Activated CD8-positive, alpha-beta T cell treated with anti-CD3 and anti-CD28 coated beads for 36 hours (primary cell): ENCODE measurements at regions not wholly inside any gene's neighbourhood (a gene's known extent, or its start where the extent isn't known, plus 50 kb on each side); places are given as distances from the start of the nearest gene placed in this dataset.

ENCODE experiments used
- ATAC-seq: fragments of 200-7000 bp; cut with Tn5 transposase; one replicate; pipeline ENCODE4 v1.10.0; 2021; ENCODE audit warnings: mild to moderate bottlenecking, moderate library complexity
- CTCF ChIA-PET: fragments of 350-600 bp; sonication (Branson Sonifier 250); formaldehyde crosslinking; loops from one replicate; lab custom pipeline; 2021; ENCODE audit warnings: antibody characterized with exemption; lab: Charles Lee
- POLR2A ChIA-PET: fragments of 350-600 bp; sonication (Branson Sonifier 250); formaldehyde crosslinking; loops from one replicate; lab custom pipeline; 2021; ENCODE audit warnings: antibody characterized with exemption; lab: Charles Lee
- DNase-seq: peaks from one replicate; pipeline ENCODE4 v3.0.0-alpha.2; 2020
- H3K27ac Mint-ChIP-seq: one replicate; pipeline ENCODE4 v1.8.0; 2021; ENCODE audit warnings: mild to moderate bottlenecking, mixed read lengths
- H3K27me3 Mint-ChIP-seq: one replicate; pipeline ENCODE4 v1.8.0; 2021; ENCODE audit warnings: mixed read lengths
- H3K36me3 Mint-ChIP-seq: one replicate; pipeline ENCODE4 v1.8.0; 2021; ENCODE audit warnings: low read depth, mixed read lengths
- H3K4me1 Mint-ChIP-seq: one replicate; pipeline ENCODE4 v1.8.0; 2021; ENCODE audit warnings: low read depth, mixed read lengths
- H3K4me3 Mint-ChIP-seq: one replicate; pipeline ENCODE4 v1.8.0; 2021; ENCODE audit warnings: mild to moderate bottlenecking, moderate library complexity, mixed read lengths
- H3K9me3 Mint-ChIP-seq: one replicate; pipeline ENCODE4 v1.8.0; 2021; ENCODE audit warnings: mixed read lengths
- intact Hi-C: fragments of 100-400 bp; cut with micrococcal nuclease; formaldehyde crosslinking; loops from one replicate; pipeline ENCODE4 v1.10.0; 2022
- TF ChIP-seq, protein P1 (sequence below): fragments of 200-600 bp; IDR thresholded peaks from one replicate; pipeline ENCODE4 v1.8.0; 2022; ENCODE audit warnings: antibody characterized with exemption, mild to moderate bottlenecking

DNA sequence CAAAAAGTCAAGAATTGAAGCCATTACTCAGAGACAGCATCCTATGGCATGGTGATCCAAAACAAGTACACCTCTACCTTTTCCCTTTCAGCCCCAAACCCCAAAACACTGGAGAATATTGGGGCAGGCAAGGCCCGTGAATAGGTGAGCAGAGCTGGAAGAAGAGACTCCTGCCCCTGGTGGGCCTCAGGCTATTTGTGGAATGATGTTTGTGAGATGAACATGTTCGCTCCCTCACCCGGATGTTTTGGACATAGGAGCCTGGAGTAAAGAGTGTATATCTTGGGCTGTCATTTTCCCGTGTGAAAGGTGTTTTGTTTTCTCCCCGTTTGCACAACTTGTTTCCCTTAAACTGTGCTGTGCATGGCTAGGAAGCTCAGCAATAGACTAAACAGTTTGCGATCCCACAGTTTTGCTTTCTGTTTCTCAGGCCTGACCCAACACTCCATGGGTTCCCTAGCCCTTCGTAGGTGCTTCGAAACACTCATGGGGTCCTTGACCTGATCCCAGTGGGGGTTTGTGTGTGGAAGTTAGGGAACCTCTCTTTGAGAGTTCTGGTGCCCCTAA lies 136.5 kb upstream of the TNP1 start:
- ATAC-seq = no peak
- no peak for DNase-seq
- H3K27me3 Mint-ChIP-seq = peaks cover 1% of the 10 kb centered on the region
- TF ChIP-seq, protein P1, sequence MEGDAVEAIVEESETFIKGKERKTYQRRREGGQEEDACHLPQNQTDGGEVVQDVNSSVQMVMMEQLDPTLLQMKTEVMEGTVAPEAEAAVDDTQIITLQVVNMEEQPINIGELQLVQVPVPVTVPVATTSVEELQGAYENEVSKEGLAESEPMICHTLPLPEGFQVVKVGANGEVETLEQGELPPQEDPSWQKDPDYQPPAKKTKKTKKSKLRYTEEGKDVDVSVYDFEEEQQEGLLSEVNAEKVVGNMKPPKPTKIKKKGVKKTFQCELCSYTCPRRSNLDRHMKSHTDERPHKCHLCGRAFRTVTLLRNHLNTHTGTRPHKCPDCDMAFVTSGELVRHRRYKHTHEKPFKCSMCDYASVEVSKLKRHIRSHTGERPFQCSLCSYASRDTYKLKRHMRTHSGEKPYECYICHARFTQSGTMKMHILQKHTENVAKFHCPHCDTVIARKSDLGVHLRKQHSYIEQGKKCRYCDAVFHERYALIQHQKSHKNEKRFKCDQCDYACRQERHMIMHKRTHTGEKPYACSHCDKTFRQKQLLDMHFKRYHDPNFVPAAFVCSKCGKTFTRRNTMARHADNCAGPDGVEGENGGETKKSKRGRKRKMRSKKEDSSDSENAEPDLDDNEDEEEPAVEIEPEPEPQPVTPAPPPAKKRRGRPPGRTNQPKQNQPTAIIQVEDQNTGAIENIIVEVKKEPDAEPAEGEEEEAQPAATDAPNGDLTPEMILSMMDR = no peak
- H3K4me1 Mint-ChIP-seq = no peaks in the 10 kb centered on the region
- no peaks in the 10 kb centered on the region for H3K36me3 Mint-ChIP-seq
- H3K4me3 Mint-ChIP-seq = no peak overlapping the region
- H3K27ac Mint-ChIP-seq = no peak overlapping the region
- POLR2A ChIA-PET = no interaction called here
- CTCF ChIA-PET = no interaction called here
- H3K9me3 Mint-ChIP-seq = no peaks in the 10 kb centered on the region
- intact Hi-C loops = no loop called here

DNA sequence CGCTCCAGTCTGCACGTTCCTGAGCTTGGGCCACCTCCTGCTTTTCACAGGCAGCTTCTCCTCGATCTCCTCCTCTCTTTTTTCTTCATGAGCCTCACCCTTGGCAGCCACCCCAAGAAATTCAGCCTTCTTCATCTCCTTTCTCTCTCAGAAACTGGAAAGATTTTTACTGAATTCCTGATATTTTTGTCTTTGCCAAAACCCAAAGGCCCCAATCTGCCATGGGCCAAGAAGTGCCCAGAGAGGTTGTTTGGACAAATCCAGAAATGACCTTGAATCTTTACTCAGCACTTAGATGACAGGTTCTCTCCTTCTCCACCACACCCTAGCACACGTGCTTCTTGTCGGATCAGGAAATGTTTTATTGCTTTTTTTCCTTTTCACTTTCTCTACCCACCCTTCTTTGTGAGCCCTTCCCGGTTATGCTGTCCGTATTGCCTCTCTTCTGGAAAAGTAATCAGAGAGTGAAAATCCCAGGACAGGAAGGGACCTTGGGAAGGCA lies 134.5 kb upstream of the TNP1 start:
- H3K27ac Mint-ChIP-seq = no peak overlapping the region
- no peaks in the 10 kb centered on the region for H3K9me3 Mint-ChIP-seq
- no peak for ATAC-seq
- no peaks in the 10 kb centered on the region for H3K36me3 Mint-ChIP-seq
- POLR2A ChIA-PET = no interaction called here
- no peaks in the 10 kb centered on the region for H3K4me1 Mint-ChIP-seq
- H3K4me3 Mint-ChIP-seq = no peak overlapping the region
- intact Hi-C loops = no loop called here
- H3K27me3 Mint-ChIP-seq = peaks cover 1% of the 10 kb centered on the region
- TF ChIP-seq, protein P1 = no peak
- CTCF ChIA-PET = no interaction called here
- no peak for DNase-seq

DNA sequence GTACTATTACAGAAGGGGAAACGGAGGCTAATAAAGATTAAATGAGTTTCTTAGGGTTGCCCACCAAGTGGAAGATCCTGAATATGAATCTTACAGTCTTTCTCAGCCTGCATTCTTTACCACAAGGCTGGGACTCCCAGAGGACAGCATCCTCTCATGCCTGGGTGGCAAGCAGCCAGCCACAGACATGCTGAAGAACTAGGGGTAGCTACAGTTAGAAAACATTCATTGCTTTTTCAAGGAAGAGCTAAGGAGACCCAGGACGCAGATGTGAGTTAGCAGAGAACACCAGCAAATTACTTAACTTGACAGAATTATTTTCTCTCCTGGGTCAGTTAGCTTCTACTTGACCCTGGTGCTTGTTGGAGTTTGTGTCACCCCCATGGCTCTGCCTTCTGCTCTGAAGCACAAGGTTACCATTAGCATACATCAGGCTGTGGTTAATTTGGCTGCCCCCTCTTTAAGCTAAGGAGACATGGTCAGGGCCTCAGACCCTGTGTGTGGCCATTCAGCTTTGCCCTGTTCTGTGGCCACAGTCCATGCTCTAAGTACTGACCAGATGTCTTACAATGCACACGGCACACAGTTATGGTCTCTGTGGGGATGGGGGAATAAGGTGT lies 132.3 kb upstream of the TNP1 start:
- Mint-ChIP-seq H3K4me3 (no peak overlapping the region), H3K36me3 (no peaks in the 10 kb centered on the region), H3K27me3 (peaks cover 1% of the 10 kb centered on the region), H3K27ac (no peak overlapping the region), H3K9me3 (no peaks in the 10 kb centered on the region), H3K4me1 (no peaks in the 10 kb centered on the region)
- ChIA-PET POLR2A (no interaction called here), CTCF (no interaction called here)
- TF ChIP-seq, protein P1 = no peak
- ATAC-seq (no peak), DNase-seq (no peak)
- intact Hi-C loops = no loop called here

DNA sequence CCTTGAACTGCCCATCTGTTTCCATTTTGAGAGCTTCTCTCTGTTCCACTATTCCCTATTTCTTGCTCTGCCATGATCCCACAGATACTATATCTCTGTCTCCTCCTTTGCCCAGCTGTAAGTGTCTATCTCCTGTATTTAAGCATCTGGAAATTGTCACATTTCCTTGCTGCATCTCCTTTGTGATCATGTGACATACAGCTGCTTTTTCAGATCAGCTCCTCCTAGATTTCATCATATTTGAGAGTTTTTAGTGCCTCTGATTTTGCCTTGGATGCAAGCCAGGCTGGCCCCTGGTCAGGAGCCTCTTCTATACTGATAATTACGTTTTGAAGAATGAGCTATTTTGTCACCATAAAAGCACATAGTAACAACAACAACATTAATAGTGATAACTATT lies 131.7 kb upstream of the TNP1 start:
- TF ChIP-seq, protein P1 = no peak
- Mint-ChIP-seq H3K4me3 (no peak overlapping the region), H3K27ac (no peak overlapping the region), H3K4me1 (no peaks in the 10 kb centered on the region), H3K36me3 (no peaks in the 10 kb centered on the region), H3K9me3 (no peaks in the 10 kb centered on the region), H3K27me3 (peaks cover 1% of the 10 kb centered on the region)
- DNase-seq (no peak), ATAC-seq (no peak)
- POLR2A ChIA-PET = no interaction called here
- intact Hi-C loops = no loop called here
- CTCF ChIA-PET = no interaction called here

DNA sequence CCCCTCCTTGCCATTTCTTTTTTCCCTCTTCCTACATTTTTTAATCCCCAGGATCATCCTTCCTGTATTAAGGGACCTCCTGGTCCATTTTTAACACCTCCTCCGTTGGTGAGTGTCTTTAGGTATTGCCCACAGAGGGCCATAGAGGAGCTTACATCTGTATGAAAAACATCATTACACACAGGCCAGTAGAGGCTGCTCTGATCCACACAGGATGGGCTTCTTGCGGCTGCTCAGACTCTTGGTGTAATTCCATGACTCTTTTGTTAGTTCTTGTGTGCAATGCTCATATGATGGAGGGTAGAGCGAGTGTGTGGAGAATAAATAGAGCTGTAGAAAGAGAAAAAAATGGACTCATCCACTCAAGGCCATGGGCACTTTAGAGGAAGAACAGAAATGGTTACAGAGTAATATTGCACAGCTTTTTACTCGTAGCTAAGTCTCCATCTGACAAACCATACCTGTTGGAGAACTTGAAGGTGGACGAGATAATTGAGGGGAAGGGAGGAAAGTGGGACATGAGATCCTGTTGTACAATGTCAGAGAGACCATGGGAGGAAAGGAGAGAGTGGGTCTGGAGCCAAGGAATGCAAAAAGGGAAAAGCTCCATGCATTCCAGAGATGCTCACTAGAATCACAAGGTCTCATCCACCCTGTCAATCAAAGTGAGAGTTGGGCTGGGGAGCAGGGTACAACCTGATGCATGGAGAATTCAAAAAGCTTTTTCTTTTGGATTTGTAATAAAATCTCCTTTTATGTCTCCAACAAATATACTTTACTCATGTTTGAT lies 129.7 kb upstream of the TNP1 start:
- intact Hi-C loops = no loop called here
- ATAC-seq (no peak), DNase-seq (no peak)
- Mint-ChIP-seq H3K9me3 (no peaks in the 10 kb centered on the region), H3K27me3 (peaks cover 1% of the 10 kb centered on the region), H3K36me3 (no peaks in the 10 kb centered on the region), H3K4me3 (no peak overlapping the region), H3K27ac (no peak overlapping the region), H3K4me1 (no peaks in the 10 kb centered on the region)
- ChIA-PET POLR2A (no interaction called here), CTCF (no interaction called here)
- TF ChIP-seq, protein P1 = no peak
